Stimulated activated naive CD4-positive, alpha-beta T cell (primary cell): ENCODE measurements at regions not wholly inside any gene's neighbourhood (a gene's known extent, or its start where the extent isn't known, plus 50 kb on each side); places are given as distances from the start of the nearest gene placed in this dataset.
"Not testable (repeated sequence)": the region's sequence is repeated elsewhere in the genome, so short reads cannot be mapped to it uniquely, and the experiment has no call there.

Experiments used
- DNase-seq, 6 experiments: peaks; one replicate each; lab custom pipeline; 2025; lab: John Stamatoyannopoulos, UW

DNA sequence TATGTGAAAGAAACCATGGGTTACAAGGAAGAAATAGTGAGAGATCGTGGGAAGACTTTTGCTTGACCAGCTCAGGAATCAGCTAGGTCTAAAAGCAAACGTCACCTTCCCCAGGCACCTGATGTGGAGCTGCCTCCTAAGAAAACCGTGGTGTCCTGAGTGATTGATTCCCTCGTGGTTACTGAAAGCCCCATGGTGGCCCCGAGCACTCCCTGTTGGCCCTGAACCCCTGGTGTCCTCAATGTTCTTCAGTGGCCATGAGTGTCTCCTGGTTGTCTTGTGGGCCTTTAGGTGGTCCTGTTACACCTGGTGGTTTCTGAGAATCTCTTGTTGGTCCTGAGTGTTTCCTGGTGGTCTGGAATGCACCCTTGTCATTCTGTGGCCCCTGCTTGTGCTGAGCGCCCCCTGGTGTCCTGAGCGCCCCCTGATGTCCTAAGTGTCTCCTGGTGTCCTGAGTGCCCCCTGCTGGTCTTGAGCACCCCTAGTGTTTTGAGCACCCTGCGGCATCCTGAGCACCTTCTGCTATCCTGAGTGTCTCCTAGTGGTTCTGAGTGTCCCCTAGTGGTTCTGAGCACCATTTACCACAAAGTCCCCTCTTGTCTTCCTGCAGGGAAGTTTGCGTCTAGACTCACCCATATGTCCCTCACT lies 518.7 kb downstream of the TMEM121 start:
- peak; percentile 41 to 77 (median 66) for DNase-seq

DNA sequence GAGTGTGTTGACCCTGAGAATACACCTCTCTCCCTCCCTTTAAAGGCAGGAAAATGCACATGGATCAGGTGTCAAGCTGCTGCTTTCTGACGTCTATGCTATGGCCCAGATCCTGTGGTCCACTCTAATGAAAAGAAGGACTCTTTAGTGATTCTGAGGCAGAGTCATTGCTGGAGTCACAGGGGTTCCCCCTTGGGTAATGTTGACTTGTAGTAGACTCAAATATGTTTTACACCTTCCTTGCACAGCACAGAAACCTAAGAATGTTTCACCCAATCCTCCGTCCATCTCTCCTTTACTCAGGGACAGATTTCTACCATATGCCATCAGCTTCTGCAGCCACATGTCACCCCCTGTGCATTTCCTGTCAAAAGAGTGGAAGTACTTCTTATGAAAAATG lies 525.4 kb downstream of the TMEM121 start:
- no peak for DNase-seq

DNA sequence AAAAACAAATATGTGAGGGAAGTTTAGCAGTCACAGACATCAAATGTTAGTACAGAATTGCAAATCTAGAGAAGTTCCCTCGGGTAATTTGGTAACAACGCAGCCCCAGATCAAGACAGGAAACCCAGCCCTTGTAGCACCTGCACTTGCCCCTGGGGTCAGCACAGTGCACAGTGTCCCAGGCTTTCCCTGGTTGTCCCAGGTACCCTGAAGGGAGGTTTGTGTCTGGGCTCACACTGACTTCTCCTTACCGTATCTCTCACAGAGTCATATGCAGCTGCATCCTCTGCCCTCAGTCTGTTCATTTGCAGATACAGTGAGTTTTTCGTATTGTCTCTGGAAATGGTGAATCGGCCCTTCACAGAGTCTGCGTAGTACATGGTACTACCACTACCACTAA lies 528.9 kb downstream of the TMEM121 start:
- DNase-seq, result no peak

DNA sequence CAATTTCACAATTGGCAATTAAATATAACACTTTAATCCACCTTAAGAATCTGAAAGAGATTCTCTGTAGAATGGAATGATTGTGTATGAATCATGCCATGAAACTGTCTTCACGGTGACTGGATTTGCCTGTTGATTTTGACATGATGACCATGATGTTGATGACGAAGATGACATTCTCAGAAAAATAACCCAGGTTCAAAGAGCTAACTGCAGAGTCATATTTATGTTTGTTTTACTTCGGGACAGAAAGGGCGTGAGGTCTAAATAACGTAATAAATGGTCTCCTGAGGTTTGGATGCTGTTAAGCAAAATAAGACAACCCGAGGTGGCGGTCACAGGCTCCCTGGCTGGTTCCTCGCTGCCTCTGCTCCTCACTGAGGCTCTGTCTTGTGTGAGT lies 532.0 kb downstream of the TMEM121 start:
- no peak for DNase-seq

GRCh38 chr14:106060276-106060975 lies 534.0 kb downstream of the TMEM121 start:
- no peak for DNase-seq

- peak; percentile 64 to 88 (median 82) for DNase-seq
Observed at GRCh38 chr14:106061877-106062500, 535.6 kb downstream of the TMEM121 start.

- no peak for DNase-seq
Observed at GRCh38 chr14:106062502-106063272, 536.3 kb downstream of the TMEM121 start.

DNA sequence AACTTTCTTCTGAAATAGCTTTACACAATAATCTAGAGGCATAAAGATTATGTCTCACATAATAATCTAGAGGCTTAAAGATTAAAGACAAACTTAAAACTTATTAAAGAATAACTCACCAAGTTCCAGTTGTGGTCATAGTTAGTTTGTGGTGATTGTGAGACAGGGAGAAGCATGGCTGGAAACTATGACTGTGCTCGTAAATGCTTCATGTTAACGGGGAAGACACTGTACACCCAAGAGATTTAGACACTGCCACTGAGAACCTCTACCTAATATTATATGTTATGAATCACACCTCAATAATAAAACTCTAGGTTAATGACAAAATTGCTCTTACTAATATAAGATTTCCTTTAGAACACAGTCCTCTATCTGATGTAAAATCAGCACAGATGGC lies 541.6 kb downstream of the TMEM121 start:
- no peak for DNase-seq

- DNase-seq, result no peak
Observed at GRCh38 chr14:106069804-106070625, 543.6 kb downstream of the TMEM121 start.

DNA sequence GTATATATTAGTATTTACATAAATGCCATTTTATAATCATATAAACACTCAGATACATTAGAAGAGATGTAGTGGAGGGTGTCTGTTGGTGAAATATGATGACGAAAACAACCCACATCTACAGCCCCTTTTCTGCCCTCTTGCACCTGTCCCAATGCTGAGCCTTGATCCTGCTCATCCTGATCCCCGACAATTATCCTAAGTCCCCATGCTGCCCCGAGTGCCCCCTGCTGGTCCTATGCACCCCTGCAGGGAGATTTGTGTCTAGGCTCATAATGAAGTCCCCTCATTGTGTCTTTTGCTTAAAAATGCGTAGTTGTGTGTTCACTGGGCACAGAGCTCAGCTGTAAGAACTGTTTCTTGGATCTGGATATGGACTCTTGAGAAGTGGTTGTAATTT lies 554.5 kb downstream of the TMEM121 start:
- DNase-seq, result no peak

GRCh38 chr14:106081721-106082120 lies 555.3 kb downstream of the TMEM121 start:
- not testable (repeated sequence) for DNase-seq

- no peak for DNase-seq
Observed at GRCh38 chr14:106083082-106083481, 556.7 kb downstream of the TMEM121 start.

- DNase-seq, result peak in 1 of 6 experiments; percentile 8
Observed at GRCh38 chr14:106087837-106088236, 561.5 kb downstream of the TMEM121 start.

GRCh38 chr14:106088860-106089259 lies 562.5 kb downstream of the TMEM121 start:
- DNase-seq, result not testable (repeated sequence)

GRCh38 chr14:106094654-106095189 lies 568.3 kb downstream of the TMEM121 start:
- DNase-seq, result peak in 4 of 6 experiments; percentile 38 to 75 (median 48)

- no peak for DNase-seq
Observed at GRCh38 chr14:106107703-106108102, 581.3 kb downstream of the TMEM121 start.

DNA sequence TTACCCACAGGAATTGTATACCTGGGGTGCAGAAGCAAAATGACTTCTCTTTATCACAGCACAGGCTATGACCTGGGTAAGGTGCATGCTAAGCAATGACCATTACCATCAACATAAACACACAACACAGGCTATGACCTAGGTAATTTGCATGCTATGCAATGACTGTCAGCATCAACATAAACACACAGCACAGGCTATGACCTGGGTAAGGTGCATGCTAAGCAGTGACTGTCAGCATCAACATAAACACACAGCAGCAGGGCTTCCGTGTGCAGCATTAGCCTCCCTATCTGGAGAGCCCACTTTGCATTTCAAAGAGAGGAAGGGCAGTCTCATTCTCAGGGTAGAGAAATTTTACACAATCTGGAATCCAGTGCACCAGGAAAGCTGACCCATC lies 583.0 kb downstream of the TMEM121 start:
- DNase-seq, result no peak

- no peak for DNase-seq
Observed at GRCh38 chr14:106115401-106115800, 589.0 kb downstream of the TMEM121 start.

GRCh38 chr14:106116339-106116930 lies 590.1 kb downstream of the TMEM121 start:
- DNase-seq, result peak in 3 of 6 experiments; percentile 5 to 28 (median 26)

DNA sequence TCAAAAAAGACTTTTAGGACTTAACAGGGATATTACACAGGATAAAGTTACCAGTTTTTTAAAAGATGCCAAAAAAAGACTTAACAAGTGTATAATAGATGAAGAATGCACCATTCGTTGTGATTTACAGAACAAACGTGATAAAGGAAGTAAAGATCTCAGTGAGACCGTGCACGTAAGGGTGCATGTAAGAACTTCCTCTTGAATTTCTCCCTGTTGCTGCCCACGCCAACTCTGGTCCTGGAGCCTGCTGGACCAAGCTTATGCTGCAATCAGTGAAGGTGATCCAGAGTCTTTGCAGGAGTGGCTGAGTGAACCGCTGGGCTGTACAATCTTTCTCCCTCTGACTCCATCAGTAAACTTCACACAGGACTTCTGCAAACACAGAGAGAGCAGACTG lies 593.7 kb downstream of the TMEM121 start:
- no peak for DNase-seq

- peak in 3 of 6 experiments; percentile 6 to 34 (median 11) for DNase-seq
Observed at GRCh38 chr14:106129274-106129673, 602.9 kb downstream of the TMEM121 start.
